ENCODE measurements at regions not wholly inside any gene's neighbourhood (a gene's known extent, or its start where the extent isn't known, plus 50 kb on each side); places are given as distances from the start of the nearest gene placed in this dataset.

GRCh38 chr11:27949951-27950738 lies 157.8 kb downstream of the KIF18A start:
- CTCF ChIA-PET (ENCODE audit: unreplicated experiment): no interaction called here
- Histone ChIP-seq H3K4me3 (ENCODE audit: low read depth, low read length, poor library complexity, severe bottlenecking) (no peak overlapping the region), H4K20me1 (ENCODE audit: insufficient read depth, low read length) (no peaks in the 10 kb centered on the region), H3K27ac (ENCODE audit: low read depth, low read length, poor library complexity, severe bottlenecking) (no peak overlapping the region), H3K79me2 (ENCODE audit: insufficient read depth, low read depth, low read length) (no peaks in the 10 kb centered on the region), H3K9me3 (ENCODE audit: low read length) (no peaks in the 10 kb centered on the region), H2AFZ (ENCODE audit: low read length) (no peak overlapping the region), H3K36me3 (ENCODE audit: insufficient read depth, low read length) (no peaks in the 10 kb centered on the region), H3K4me2 (ENCODE audit: low read length) (no peak overlapping the region), H3K4me1 (ENCODE audit: insufficient read depth, low read length, poor library complexity, severe bottlenecking) (no peaks in the 10 kb centered on the region), H3K9me2 (ENCODE audit: insufficient read depth, low read length) (no peaks in the 10 kb centered on the region)
- no TSS peak for BruUV-seq (replicated peaks)
- intact Hi-C loops (cut with micrococcal nuclease; ENCODE audit: unreplicated experiment): no loop called here
- DNase-seq (ENCODE audit: low spot score): no peak
- no peak for TF ChIP-seq EZH2phosphoT487 (IDR thresholded peaks at IDR 0.05; ENCODE audit: borderline replicate concordance, low read depth, low read length)
- no peak for TF ChIP-seq CTCF (conservative IDR thresholded peaks at IDR 0.05; ENCODE audit: low read length)
- POLR2A ChIA-PET: interaction anchor here (1.6 kb wide), 1 partner anchor 15 kb away, joined by 3 read pairs; no protein-coding TSS in a partner anchor

- Histone ChIP-seq H3K4me1 (ENCODE audit: insufficient read depth, low read length, poor library complexity, severe bottlenecking) (no peaks in the 10 kb centered on the region), H3K9me2 (ENCODE audit: insufficient read depth, low read length) (no peaks in the 10 kb centered on the region), H3K36me3 (ENCODE audit: insufficient read depth, low read length) (no peaks in the 10 kb centered on the region), H3K4me3 (ENCODE audit: low read depth, low read length, poor library complexity, severe bottlenecking) (no peak overlapping the region), H3K79me2 (ENCODE audit: insufficient read depth, low read depth, low read length) (no peaks in the 10 kb centered on the region), H4K20me1 (ENCODE audit: insufficient read depth, low read length) (no peaks in the 10 kb centered on the region), H3K9me3 (ENCODE audit: low read length) (no peaks in the 10 kb centered on the region), H3K27ac (ENCODE audit: low read depth, low read length, poor library complexity, severe bottlenecking) (no peak overlapping the region), H3K4me2 (ENCODE audit: low read length) (no peak overlapping the region), H2AFZ (ENCODE audit: low read length) (no peak overlapping the region)
- DNase-seq (ENCODE audit: low spot score): no peak
- no peak for TF ChIP-seq EZH2phosphoT487 (IDR thresholded peaks at IDR 0.05; ENCODE audit: borderline replicate concordance, low read depth, low read length)
- TF ChIP-seq CTCF (conservative IDR thresholded peaks at IDR 0.05; ENCODE audit: low read length): no peak
- CTCF ChIA-PET (ENCODE audit: unreplicated experiment): no interaction called here
- POLR2A ChIA-PET: no interaction called here
- BruUV-seq (replicated peaks): no TSS peak
- intact Hi-C loops (cut with micrococcal nuclease; ENCODE audit: unreplicated experiment): no loop called here
Measured at GRCh38 chr11:27945348-27945747, 162.6 kb downstream of the KIF18A start.

GRCh38 chr11:27938011-27938410 lies 169.9 kb downstream of the KIF18A start:
- H3K4me2 ChIP-seq (ENCODE audit: low read length): no peak overlapping the region
- DNase-seq (ENCODE audit: low spot score): no peak
- TF ChIP-seq CTCF (conservative IDR thresholded peaks at IDR 0.05; ENCODE audit: low read length): no peak
- TF ChIP-seq EZH2phosphoT487 (IDR thresholded peaks at IDR 0.05; ENCODE audit: borderline replicate concordance, low read depth, low read length): no peak
- H3K36me3 ChIP-seq (ENCODE audit: insufficient read depth, low read length): no peaks in the 10 kb centered on the region
- H2AFZ ChIP-seq (ENCODE audit: low read length): no peak overlapping the region
- intact Hi-C loops (cut with micrococcal nuclease; ENCODE audit: unreplicated experiment): no loop called here
- BruUV-seq (replicated peaks): no TSS peak
- no peaks in the 10 kb centered on the region for H3K9me3 ChIP-seq (ENCODE audit: low read length)
- no peaks in the 10 kb centered on the region for H3K9me2 ChIP-seq (ENCODE audit: insufficient read depth, low read length)
- H3K79me2 ChIP-seq (ENCODE audit: insufficient read depth, low read depth, low read length): no peaks in the 10 kb centered on the region
- ChIA-PET CTCF (ENCODE audit: unreplicated experiment) (no interaction called here), POLR2A (interaction anchor here (0.6 kb wide), 1 partner anchor 21 kb away, joined by 3 read pairs; no protein-coding TSS in a partner anchor)
- H3K4me1 ChIP-seq (ENCODE audit: insufficient read depth, low read length, poor library complexity, severe bottlenecking): no peaks in the 10 kb centered on the region
- H3K4me3 ChIP-seq (ENCODE audit: low read depth, low read length, poor library complexity, severe bottlenecking): no peak overlapping the region
- no peak overlapping the region for H3K27ac ChIP-seq (ENCODE audit: low read depth, low read length, poor library complexity, severe bottlenecking)
- H4K20me1 ChIP-seq (ENCODE audit: insufficient read depth, low read length): no peaks in the 10 kb centered on the region
